ENCODE measurements at regions not wholly inside any gene's neighbourhood (a gene's known extent, or its start where the extent isn't known, plus 50 kb on each side); places are given as distances from the start of the nearest gene placed in this dataset.
"Not testable (repeated sequence)": the region's sequence is repeated elsewhere in the genome, so short reads cannot be mapped to it uniquely, and the experiment has no call there.

GRCh38 chr11:83403691-83404389 is 117.7 kb upstream of the CCDC90B start:
- no peak for DNase-seq

GRCh38 chr11:83401506-83402225 is 115.5 kb upstream of the CCDC90B start:
- DNase-seq = no peak

GRCh38 chr11:83394331-83394730 is 108.2 kb upstream of the CCDC90B start:
- DNase-seq = no peak

- no peak for DNase-seq
These were observed 106.4 kb upstream of the CCDC90B start for GRCh38 chr11:83392556-83392955.

GRCh38 chr11:83389975-83390374 is 103.8 kb upstream of the CCDC90B start:
- DNase-seq = no peak

GRCh38 chr11:83383838-83384237 is 97.7 kb upstream of the CCDC90B start:
- not testable (repeated sequence) for DNase-seq

GRCh38 chr11:83374311-83374710 is 88.1 kb upstream of the CCDC90B start:
- DNase-seq = no peak

GRCh38 chr11:83371489-83371888 is 85.3 kb upstream of the CCDC90B start:
- no peak for DNase-seq

- DNase-seq = no peak
These were observed 81.6 kb upstream of the CCDC90B start for GRCh38 chr11:83367745-83368144.

- no peak for DNase-seq
These were observed 78.4 kb upstream of the CCDC90B start for GRCh38 chr11:83364500-83365045.

GRCh38 chr11:83363312-83363711 is 77.1 kb upstream of the CCDC90B start:
- peak; percentile 2 for DNase-seq

GRCh38 chr11:83361831-83362230 is 75.7 kb upstream of the CCDC90B start:
- DNase-seq = no peak

- no peak for DNase-seq
These were observed 69.2 kb upstream of the CCDC90B start for GRCh38 chr11:83355391-83355790.

- DNase-seq = no peak
These were observed 64.0 kb upstream of the CCDC90B start for GRCh38 chr11:83350187-83350586.

- DNase-seq = no peak
These were observed 63.1 kb upstream of the CCDC90B start for GRCh38 chr11:83349296-83349695.

GRCh38 chr11:83346706-83347105 is 60.5 kb upstream of the CCDC90B start:
- DNase-seq = not testable (repeated sequence)

- not testable (repeated sequence) for DNase-seq
These were observed 58.4 kb upstream of the CCDC90B start for GRCh38 chr11:83344521-83344920.

- DNase-seq = no peak
These were observed 50.8 kb upstream of the CCDC90B start for GRCh38 chr11:83336993-83337392.
